D721Med (cell line): ENCODE measurements at regions not wholly inside any gene's neighbourhood (a gene's known extent, or its start where the extent isn't known, plus 50 kb on each side); places are given as distances from the start of the nearest gene placed in this dataset.

Source experiments
- DNase-seq: peaks from one replicate; pipeline ENCODE4 v3.0.0; 2011; ENCODE audit warnings: low spot score; ENCODE audit not compliant: insufficient read length
- FAIRE-seq: peaks from 2 replicates; lab custom pipeline; 2011; peaks lifted over from hg19 to GRCh38; lab: Jason Lieb, UNC
- TF ChIP-seq, protein P1 (sequence below): IDR thresholded peaks from 2 replicates; pipeline ENCODE4 v1.5.1; 2012; ENCODE audit warnings: mild to moderate bottlenecking, control low read depth; ENCODE audit not compliant: insufficient read depth; ENCODE audit errors: missing control alignments

DNA sequence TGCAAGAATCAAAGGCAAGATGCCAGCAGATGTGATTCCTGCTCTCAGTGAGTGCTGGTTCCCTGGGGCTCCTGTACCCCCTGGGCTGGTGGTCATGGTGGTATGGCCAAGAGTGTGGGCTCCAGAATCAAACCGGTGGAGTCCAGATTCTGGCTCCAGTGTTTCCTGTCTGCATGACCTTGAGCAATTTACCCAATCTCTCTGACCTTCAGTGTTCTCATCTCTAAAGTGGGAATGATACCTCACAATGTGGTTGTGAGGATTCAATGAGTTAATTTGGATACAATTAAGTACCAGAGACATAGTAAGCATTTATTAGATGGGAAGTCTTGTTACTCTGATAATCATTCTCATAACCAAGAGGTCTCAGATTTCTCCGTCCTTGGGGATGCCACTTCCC lies 218.4 kb upstream of the JARID2 start:
- DNase-seq (no peak), FAIRE-seq (no peak)
- TF ChIP-seq, protein P1, sequence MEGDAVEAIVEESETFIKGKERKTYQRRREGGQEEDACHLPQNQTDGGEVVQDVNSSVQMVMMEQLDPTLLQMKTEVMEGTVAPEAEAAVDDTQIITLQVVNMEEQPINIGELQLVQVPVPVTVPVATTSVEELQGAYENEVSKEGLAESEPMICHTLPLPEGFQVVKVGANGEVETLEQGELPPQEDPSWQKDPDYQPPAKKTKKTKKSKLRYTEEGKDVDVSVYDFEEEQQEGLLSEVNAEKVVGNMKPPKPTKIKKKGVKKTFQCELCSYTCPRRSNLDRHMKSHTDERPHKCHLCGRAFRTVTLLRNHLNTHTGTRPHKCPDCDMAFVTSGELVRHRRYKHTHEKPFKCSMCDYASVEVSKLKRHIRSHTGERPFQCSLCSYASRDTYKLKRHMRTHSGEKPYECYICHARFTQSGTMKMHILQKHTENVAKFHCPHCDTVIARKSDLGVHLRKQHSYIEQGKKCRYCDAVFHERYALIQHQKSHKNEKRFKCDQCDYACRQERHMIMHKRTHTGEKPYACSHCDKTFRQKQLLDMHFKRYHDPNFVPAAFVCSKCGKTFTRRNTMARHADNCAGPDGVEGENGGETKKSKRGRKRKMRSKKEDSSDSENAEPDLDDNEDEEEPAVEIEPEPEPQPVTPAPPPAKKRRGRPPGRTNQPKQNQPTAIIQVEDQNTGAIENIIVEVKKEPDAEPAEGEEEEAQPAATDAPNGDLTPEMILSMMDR: no peak

DNA sequence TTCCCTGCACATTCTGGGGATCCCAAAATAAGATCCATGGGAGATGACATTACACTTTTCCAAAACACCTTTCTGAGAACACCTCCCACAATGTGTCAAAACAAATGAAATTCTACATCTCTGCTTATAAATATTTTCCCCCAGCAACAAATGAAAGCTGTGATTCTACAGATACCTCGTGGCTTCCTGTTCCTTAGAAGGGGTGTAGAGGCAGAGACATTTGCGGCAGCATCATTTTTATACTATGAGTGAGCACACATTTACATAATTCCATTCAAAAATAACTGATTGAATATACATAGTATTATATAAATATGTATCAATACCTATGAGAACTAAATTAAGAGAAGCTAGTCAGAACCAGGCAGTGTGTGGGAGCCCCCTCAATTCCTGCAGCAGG lies 213.9 kb upstream of the JARID2 start:
- FAIRE-seq (no peak), DNase-seq (no peak)
- TF ChIP-seq, protein P1: no peak

DNA sequence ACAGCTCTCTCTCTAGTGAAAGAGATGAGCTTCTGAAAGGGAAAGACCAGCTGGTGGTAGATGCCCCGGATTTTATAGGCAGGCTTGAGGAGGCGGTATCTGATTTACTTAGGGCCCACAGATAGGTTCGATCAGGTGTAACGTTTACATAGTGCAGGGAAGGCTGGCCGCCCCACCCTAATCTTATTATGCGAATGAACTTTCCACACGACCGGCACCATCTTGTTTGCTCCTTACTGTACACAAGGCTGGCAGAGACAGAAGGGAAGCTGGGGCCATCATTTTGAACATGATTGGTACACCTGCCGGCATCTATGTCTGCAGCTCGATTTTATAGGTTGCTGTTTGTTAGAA lies 212.0 kb upstream of the JARID2 start:
- DNase-seq (no peak), FAIRE-seq (no peak)
- TF ChIP-seq, protein P1: no peak

DNA sequence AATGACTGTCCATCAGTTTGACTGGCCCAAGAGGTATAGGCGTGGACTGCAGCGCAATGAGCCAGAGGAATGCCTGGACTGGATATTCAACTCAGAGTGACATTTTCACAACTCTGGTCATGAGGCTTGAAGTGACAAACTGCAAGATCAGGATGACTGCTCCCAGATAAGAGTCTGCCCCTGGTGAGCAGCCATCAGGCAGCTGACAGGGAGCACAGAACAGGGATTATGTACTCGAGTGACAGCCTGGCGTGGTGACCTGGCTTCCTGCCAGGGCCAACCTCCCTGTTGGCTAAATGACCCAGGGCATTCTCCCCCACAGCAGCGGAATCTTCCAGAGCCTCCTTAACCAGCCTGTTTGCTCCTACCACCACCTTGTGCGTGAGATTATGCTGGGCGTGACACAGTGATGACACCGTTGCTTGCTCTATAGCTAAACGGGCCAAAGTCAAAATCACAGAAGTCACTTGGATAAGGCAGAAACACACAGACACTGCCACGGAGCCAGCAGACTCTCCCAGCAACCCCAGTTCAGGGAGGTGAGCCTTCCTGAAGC lies 209.1 kb upstream of the JARID2 start:
- no peak for FAIRE-seq
- TF ChIP-seq, protein P1: no peak
- DNase-seq: no peak

DNA sequence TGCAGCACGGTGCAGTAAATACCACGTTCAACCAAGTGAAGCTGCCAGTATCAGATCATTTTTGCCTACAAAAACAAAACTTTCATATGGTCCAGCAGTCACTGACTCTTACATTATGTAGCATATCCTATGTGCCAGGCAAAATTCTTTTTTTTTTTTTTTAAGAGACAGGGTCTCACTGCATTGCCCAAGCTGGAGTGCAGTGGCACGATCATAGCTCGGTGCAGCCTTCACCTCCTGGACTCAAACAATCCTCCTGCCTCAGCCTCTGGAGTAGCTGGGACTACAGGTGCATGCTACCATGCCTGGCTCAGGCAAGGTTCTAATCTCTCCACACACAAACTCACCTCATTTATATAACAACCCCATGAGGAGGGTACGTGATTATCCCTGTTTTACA lies 208.6 kb upstream of the JARID2 start:
- TF ChIP-seq, protein P1: no peak
- FAIRE-seq: no peak
- DNase-seq: no peak

DNA sequence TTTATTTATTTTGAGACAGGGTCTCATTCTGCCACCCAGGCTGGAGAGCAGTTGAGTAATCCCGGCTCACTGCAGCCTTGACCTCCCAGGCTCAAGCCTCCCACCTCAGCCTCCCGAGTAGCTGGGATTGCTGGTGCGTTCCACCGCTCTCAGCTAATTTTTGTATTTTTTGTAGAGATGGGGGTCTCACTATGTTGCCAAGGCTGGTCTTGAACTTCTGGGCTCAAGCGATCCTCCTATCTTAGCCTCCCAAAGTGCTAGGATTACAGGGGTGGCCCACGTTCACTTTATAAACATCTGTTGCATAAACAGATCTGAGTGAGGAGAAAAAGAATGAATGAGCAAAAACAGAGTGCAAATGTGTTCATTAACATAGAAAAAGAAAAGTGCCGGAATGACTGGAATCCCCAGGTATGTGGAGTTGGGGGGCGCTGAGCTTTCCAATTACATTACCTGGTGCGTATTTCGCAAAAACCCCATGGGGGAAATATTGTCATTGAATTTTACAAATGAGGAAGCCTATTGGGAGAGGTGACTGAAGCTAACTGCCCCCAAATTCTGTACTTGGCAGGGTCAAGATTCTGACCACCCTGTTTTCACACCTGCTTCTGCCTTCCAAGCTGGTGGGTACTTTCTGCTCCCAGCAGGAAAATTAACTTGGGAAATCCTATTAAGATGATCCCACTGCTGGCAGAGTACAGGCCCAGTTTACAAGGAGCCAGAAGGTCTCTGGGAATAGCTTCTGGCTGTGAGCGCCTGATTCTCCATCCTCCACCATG lies 207.7 kb upstream of the JARID2 start:
- DNase-seq: no peak
- TF ChIP-seq, protein P1: no peak

DNA sequence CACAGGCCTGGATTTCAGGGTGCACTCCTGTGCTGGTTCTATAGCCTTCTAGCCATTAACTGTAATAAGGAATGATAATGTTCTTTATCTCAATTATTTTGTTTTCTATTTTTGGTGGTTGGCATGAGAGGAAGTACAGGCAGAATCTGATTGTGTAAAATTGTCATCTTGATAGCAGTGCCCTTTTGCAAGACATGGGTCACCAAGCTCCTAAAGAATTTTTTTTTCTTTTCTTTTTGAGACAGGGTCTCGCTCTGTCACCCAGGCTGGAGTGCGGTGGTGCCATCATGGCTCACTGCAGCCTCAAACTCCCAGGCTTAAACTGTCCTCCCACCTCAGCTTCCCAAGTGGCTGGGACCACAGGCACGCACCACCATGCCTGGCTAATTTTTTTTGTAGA lies 206.7 kb upstream of the JARID2 start:
- TF ChIP-seq, protein P1: no peak
- no peak for FAIRE-seq
- no peak for DNase-seq

More for the DNA sequence above, 207.7 kb upstream of the JARID2 start:
- FAIRE-seq: no peak
